ENCODE measurements at regions not wholly inside any gene's neighbourhood (a gene's known extent, or its start where the extent isn't known, plus 50 kb on each side); places are given as distances from the start of the nearest gene placed in this dataset.

DNA sequence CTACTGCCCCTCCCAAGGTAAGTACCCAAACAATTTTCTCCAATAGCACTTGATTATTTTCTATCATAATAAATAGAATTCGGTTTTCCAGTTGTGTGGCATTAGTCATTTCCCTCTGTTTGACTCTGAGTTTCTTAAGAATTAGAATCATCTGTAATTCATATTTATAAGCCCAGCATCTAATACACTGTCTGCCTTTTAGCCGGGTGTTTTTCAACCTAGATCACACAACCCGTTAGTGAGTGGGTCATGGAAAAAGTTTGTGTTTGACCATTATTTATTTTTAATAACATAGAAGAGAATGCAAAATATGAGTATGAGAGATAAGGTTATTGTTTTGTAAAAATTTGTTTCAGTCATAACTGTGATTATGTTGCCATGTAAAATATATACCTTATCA is 701.6 kb downstream of the RFPL4B start:
- no peak for DNase-seq (ENCODE audit: low read depth, low spot score)
- TF ChIP-seq EZH2 (IDR thresholded peaks at IDR 0.05) (no peak), FOXP2 (optimal IDR thresholded peaks at IDR 0.05; ENCODE audit: control extremely low read depth, extremely low read length, insufficient read depth) (no peak), POLR2AphosphoS5 (IDR thresholded peaks at IDR 0.05; ENCODE audit: borderline replicate concordance, low read depth, low read length) (no peak)
- Histone ChIP-seq H3K9me3 (ENCODE audit: low read depth, low read length) (no peaks in the 10 kb centered on the region), H3K4me3 (no peak overlapping the region), H3K36me3 (ENCODE audit: insufficient read depth, low read length) (no peaks in the 10 kb centered on the region), H3K27ac (no peak overlapping the region), H3K9ac (ENCODE audit: insufficient read length) (no peak overlapping the region)

DNA sequence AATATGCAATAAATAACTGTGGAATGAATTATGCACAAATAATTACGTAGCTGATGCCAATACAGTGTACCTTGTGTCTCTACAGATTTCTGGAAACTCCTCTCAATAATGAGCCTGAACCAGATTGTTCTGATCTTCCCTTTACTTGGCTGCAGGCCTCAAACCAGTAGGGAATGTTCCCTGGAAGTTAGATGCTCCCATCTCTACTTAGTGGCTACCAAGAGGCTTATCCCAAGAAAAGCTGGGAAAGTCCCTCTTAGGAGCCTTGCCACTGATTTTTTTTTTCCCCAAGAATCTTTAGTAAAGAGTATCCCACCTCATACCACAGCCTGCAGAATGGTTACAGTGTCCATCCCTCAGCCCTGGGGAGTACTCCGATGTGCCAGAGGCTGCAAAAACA is 702.1 kb downstream of the RFPL4B start:
- Histone ChIP-seq H3K9ac (ENCODE audit: insufficient read length) (no peak overlapping the region), H3K36me3 (ENCODE audit: insufficient read depth, low read length) (no peaks in the 10 kb centered on the region), H3K4me3 (no peak overlapping the region), H3K27ac (no peak overlapping the region), H3K9me3 (ENCODE audit: low read depth, low read length) (no peaks in the 10 kb centered on the region)
- TF ChIP-seq POLR2AphosphoS5 (IDR thresholded peaks at IDR 0.05; ENCODE audit: borderline replicate concordance, low read depth, low read length) (no peak), FOXP2 (optimal IDR thresholded peaks at IDR 0.05; ENCODE audit: control extremely low read depth, extremely low read length, insufficient read depth) (no peak), EZH2 (IDR thresholded peaks at IDR 0.05) (no peak)
- no peak for DNase-seq (ENCODE audit: low read depth, low spot score)

DNA sequence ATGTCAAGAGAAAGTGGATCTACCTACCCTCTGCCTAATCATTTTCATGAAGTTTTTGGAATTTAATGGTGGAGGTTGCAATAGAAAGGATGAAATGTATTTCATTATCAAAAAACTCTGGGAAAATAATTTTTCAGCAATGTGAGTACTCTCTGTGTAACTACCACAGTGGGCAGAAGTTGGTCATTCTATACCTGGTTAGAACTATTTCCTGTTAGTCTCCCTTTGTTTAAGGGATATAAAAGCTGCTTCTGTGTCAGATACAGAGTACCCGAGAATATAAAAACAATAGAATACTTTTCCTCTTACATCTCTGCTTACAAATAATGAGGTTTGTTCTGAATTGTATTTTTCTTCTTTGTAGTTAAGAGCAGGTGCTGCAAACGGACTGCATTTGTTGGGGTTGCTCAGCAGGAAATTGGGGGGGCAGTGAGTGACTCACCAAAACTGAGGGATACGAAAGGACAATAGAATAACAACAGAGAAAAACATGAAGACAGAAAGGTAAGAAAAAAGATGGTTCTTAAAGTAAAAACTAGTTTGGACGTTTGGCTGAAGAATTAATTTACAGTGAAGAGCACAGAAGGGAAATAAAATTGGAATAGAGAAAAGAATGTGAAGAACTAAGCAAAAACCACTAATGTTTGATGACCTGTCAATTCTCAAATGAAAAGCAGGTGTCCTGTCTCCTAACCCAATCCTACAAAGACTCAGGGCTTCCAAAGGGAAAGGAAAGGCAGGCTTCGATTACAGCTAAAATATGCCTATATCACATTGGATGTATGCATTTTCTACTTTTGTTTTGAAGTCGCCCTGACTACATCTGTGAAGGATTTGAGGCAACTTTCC is 703.1 kb downstream of the RFPL4B start:
- TF ChIP-seq EZH2 (IDR thresholded peaks at IDR 0.05) (no peak), POLR2AphosphoS5 (IDR thresholded peaks at IDR 0.05; ENCODE audit: borderline replicate concordance, low read depth, low read length) (no peak), FOXP2 (optimal IDR thresholded peaks at IDR 0.05; ENCODE audit: control extremely low read depth, extremely low read length, insufficient read depth) (no peak)
- no peak overlapping the region for H3K27ac ChIP-seq
- H3K9me3 ChIP-seq (ENCODE audit: low read depth, low read length) = no peaks in the 10 kb centered on the region
- no peak for DNase-seq (ENCODE audit: low read depth, low spot score)
- no peak overlapping the region for H3K4me3 ChIP-seq
- no peak overlapping the region for H3K9ac ChIP-seq (ENCODE audit: insufficient read length)
- H3K36me3 ChIP-seq (ENCODE audit: insufficient read depth, low read length) = no peaks in the 10 kb centered on the region

DNA sequence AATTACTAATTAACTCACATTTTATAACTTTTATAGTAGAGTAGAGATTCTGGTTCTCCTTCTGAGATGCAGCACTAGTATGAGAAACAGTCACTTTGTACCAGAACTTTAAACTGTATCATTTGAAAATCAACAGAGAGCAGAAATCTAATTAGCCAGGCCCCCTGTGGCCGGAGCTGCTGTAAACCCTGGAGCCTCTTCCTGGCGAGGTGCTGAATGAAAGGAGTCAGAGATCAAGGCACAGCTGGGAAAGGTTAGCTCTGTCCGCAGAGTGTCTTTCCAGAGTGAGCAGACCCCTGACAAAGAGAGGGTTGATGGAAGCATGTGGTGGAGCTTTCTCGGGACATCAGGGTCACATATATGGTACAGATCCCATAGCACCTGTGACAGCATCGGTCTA is 703.8 kb downstream of the RFPL4B start:
- Histone ChIP-seq H3K4me3 (no peak overlapping the region), H3K27ac (no peak overlapping the region), H3K9ac (ENCODE audit: insufficient read length) (no peak overlapping the region), H3K36me3 (ENCODE audit: insufficient read depth, low read length) (no peaks in the 10 kb centered on the region), H3K9me3 (ENCODE audit: low read depth, low read length) (0 out of 2 replicates have a peak, but pooled peaks cover under 1% of the 10 kb centered on the region)
- no peak for DNase-seq (ENCODE audit: low read depth, low spot score)
- TF ChIP-seq POLR2AphosphoS5 (IDR thresholded peaks at IDR 0.05; ENCODE audit: borderline replicate concordance, low read depth, low read length) = no peak
- no peak for TF ChIP-seq FOXP2 (optimal IDR thresholded peaks at IDR 0.05; ENCODE audit: control extremely low read depth, extremely low read length, insufficient read depth)
- no peak for TF ChIP-seq EZH2 (IDR thresholded peaks at IDR 0.05)

DNA sequence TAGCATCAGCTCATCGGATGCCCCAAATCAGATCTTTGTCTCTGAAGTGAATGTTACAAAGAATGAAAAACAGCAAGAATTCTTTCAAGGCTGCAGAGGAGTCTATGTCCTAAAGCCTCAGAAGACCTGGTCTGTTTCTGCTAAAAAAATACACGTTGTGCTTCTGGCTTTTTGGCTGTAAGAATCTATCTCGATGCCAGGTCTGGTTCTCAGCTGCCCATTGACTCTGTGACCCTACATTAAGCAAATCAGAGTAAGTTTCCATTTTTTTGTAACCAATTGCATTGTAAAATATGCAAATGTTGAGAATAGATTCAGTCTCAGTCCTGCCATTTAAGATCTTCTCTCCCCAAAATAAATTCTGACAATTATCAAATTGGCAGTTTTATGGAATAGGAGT is 705.4 kb downstream of the RFPL4B start:
- Histone ChIP-seq H3K9ac (ENCODE audit: insufficient read length) (no peak overlapping the region), H3K36me3 (ENCODE audit: insufficient read depth, low read length) (no peaks in the 10 kb centered on the region), H3K4me3 (no peak overlapping the region), H3K9me3 (ENCODE audit: low read depth, low read length) (0 out of 2 replicates have a peak, but pooled peaks cover 4% of the 10 kb centered on the region), H3K27ac (no peak overlapping the region)
- DNase-seq (ENCODE audit: low read depth, low spot score) = no peak
- TF ChIP-seq FOXP2 (optimal IDR thresholded peaks at IDR 0.05; ENCODE audit: control extremely low read depth, extremely low read length, insufficient read depth) (no peak), POLR2AphosphoS5 (IDR thresholded peaks at IDR 0.05; ENCODE audit: borderline replicate concordance, low read depth, low read length) (no peak), EZH2 (IDR thresholded peaks at IDR 0.05) (no peak)

DNA sequence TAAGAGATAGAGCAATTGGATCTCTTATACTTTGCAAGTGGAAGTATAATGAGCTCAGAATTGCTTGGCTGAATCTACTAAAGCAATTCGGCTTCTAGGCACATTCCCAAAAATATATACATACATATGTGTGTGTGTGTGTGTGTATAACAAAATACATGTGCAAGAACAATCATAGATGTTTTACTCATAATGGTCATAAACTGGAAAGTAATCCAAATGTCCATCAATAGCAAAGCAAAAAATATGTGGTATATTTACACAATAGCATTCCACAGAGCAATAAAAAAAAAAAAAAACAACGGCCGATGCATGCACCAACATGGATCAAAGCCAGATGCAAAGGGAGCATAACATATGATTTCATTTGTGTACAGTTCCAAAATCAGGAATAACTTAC is 707.9 kb downstream of the RFPL4B start:
- Histone ChIP-seq H3K9me3 (ENCODE audit: low read depth, low read length) (0 out of 2 replicates have a peak, but pooled peaks cover 4% of the 10 kb centered on the region), H3K9ac (ENCODE audit: insufficient read length) (no peak overlapping the region), H3K36me3 (ENCODE audit: insufficient read depth, low read length) (no peaks in the 10 kb centered on the region), H3K27ac (no peak overlapping the region), H3K4me3 (no peak overlapping the region)
- DNase-seq (ENCODE audit: low read depth, low spot score) = no peak
- no peak for TF ChIP-seq FOXP2 (optimal IDR thresholded peaks at IDR 0.05; ENCODE audit: control extremely low read depth, extremely low read length, insufficient read depth)
- TF ChIP-seq EZH2 (IDR thresholded peaks at IDR 0.05) = no peak
- no peak for TF ChIP-seq POLR2AphosphoS5 (IDR thresholded peaks at IDR 0.05; ENCODE audit: borderline replicate concordance, low read depth, low read length)

DNA sequence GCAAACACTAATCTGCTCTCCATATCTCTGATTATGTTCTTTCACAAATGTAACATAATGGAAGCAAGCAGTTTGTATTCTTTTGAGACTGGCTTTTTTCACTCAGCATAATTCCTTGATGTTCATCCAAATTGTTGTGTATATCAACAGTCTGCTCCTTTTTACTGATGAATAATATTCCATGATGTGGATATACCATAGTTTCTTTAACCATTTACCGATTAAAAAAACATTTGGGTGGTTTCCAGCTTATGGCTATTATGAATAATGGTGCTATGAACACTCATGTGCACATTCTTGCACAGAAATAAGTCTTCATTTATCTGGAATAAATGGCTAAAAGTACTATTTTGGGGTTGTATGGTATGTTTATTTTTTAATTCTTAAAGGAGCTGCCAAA is 708.9 kb downstream of the RFPL4B start:
- Histone ChIP-seq H3K9me3 (ENCODE audit: low read depth, low read length) (0 out of 2 replicates have a peak, but pooled peaks cover 4% of the 10 kb centered on the region), H3K36me3 (ENCODE audit: insufficient read depth, low read length) (no peaks in the 10 kb centered on the region), H3K27ac (no peak overlapping the region), H3K9ac (ENCODE audit: insufficient read length) (no peak overlapping the region), H3K4me3 (no peak overlapping the region)
- DNase-seq (ENCODE audit: low read depth, low spot score) = no peak
- TF ChIP-seq EZH2 (IDR thresholded peaks at IDR 0.05) = no peak
- TF ChIP-seq POLR2AphosphoS5 (IDR thresholded peaks at IDR 0.05; ENCODE audit: borderline replicate concordance, low read depth, low read length) = no peak
- TF ChIP-seq FOXP2 (optimal IDR thresholded peaks at IDR 0.05; ENCODE audit: control extremely low read depth, extremely low read length, insufficient read depth) = no peak

DNA sequence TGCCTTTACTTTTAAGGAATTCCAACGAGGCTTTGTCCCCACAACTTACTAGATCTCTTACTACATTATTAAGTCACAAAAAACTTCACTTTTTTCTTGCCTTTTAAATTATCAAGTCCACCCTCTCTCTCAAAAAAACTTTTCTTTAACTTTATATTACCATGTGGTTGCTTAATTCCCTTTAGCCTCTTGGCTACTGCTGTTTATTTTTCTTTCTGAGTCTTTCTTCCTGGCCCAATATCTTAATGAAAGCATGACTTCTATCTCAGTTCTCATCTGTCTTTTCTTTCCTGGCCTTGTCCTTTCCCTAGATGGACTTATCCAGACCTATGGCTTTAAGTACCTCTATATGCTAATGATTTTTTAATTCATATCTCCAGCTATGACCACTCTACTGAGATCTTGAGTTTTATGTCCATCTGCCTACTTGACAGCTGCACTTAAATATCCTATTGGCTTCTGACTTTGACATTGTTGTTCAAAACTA is 710.5 kb downstream of the RFPL4B start:
- H3K4me3 ChIP-seq = no peak overlapping the region
- no peak overlapping the region for H3K27ac ChIP-seq
- TF ChIP-seq EZH2 (IDR thresholded peaks at IDR 0.05) (no peak), POLR2AphosphoS5 (IDR thresholded peaks at IDR 0.05; ENCODE audit: borderline replicate concordance, low read depth, low read length) (no peak), FOXP2 (optimal IDR thresholded peaks at IDR 0.05; ENCODE audit: control extremely low read depth, extremely low read length, insufficient read depth) (no peak)
- no peaks in the 10 kb centered on the region for H3K36me3 ChIP-seq (ENCODE audit: insufficient read depth, low read length)
- no peak overlapping the region for H3K9ac ChIP-seq (ENCODE audit: insufficient read length)
- 0 out of 2 replicates have a peak, but pooled peaks cover 4% of the 10 kb centered on the region for H3K9me3 ChIP-seq (ENCODE audit: low read depth, low read length)
- DNase-seq (ENCODE audit: low read depth, low spot score) = no peak

All from SK-N-MC (cell line).